22Rv1 (cell line): ENCODE measurements at regions not wholly inside any gene's neighbourhood (a gene's known extent, or its start where the extent isn't known, plus 50 kb on each side); places are given as distances from the start of the nearest gene placed in this dataset.

Experiments used
- CTCF ChIP-seq: fragments of 450-650 bp; IDR thresholded peaks from 2 replicates; pipeline ENCODE4 v1.5.1; 2017; ENCODE audit warnings: mild to moderate bottlenecking
- ZFX ChIP-seq: fragments of 450-650 bp; IDR thresholded peaks from 2 replicates; pipeline ENCODE4 v1.6.1; 2017; ENCODE audit warnings: antibody characterized with exemption, borderline replicate concordance

DNA sequence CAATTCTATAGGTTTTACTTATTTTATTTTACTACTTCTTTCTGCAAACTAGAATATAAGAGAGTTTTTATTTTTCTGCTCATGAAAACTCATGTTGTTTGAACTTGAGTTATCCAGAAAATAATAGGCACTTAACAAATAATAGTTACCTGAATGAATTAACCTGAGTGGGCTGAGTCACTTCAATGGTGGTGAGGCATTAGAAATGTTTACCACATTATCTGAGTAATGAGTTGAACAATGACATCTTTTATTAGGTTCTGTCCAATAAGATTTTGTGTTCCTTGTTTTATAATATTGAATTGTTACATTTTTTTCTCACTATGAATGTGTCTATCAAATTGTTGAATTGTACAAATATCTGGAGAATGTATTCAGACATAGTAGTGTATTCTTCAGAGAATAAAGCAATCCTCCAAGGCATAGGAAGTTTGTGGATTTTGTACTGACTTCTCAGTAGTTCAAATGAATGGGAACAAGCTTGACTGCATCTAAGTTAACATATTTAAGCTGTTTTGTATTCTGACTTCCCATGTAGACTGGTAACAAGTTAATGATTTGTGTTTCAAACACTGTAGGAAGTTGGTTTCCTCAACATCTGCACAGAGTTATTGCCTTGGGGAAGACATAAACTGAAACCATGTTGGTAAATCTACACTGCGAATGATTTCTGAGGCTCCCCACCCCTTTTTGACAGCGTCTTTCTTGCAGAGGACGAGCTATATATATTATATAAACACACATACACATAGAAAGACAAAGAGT lies 1808.9 kb upstream of the TENM3 start:
- TF ChIP-seq ZFX (no peak), CTCF (no peak)
